SK-N-SH treated with all-trans-retinoic acid at 6 μM for 48 hours (cell line): ENCODE measurements at regions not wholly inside any gene's neighbourhood (a gene's known extent, or its start where the extent isn't known, plus 50 kb on each side); places are given as distances from the start of the nearest gene placed in this dataset.

Experiments used
- ATAC-seq: fragments of 200-7000 bp; cut with Tn5 transposase; 3 replicates; pipeline ENCODE4 v1.9.1; 2020; ENCODE audit warnings: mild to moderate bottlenecking, moderate library complexity
- ARNTL ChIP-seq: fragments of 450-650 bp; formaldehyde crosslinking; IDR thresholded peaks from 2 replicates; pipeline ENCODE4 v1.5.0; 2020; ENCODE audit warnings: low read depth, mild to moderate bottlenecking, moderate library complexity, borderline replicate concordance
- BACH2 ChIP-seq: fragments of 250-450 bp; sonication (Bioruptor Pico); IDR thresholded peaks from 2 replicates; pipeline ENCODE4 v1.9.0; 2021; ENCODE audit warnings: mild to moderate bottlenecking, borderline replicate concordance
- CSDC2 ChIP-seq: fragments of 250-450 bp; sonication (Bioruptor Pico); IDR thresholded peaks from 2 replicates; pipeline ENCODE4 v1.5.0; 2020; ENCODE audit warnings: mild to moderate bottlenecking, moderate library complexity
- CSRNP3 ChIP-seq: fragments of 250-450 bp; sonication (Bioruptor Pico); IDR thresholded peaks from 2 replicates; pipeline ENCODE4 v1.5.1; 2021; ENCODE audit warnings: mild to moderate bottlenecking, moderate library complexity
- ESRRG ChIP-seq: fragments of 250-450 bp; sonication (Bioruptor Pico); IDR thresholded peaks from 2 replicates; pipeline ENCODE4 v1.6.1; 2021; ENCODE audit warnings: mild to moderate bottlenecking
- GLIS3 ChIP-seq: fragments of 250-450 bp; sonication (Bioruptor Pico); IDR thresholded peaks from 2 replicates; pipeline ENCODE4 v1.5.0; 2020; ENCODE audit warnings: mild to moderate bottlenecking, moderate library complexity
- ISL1 ChIP-seq: fragments of 250-450 bp; sonication (Bioruptor Pico); IDR thresholded peaks from 2 replicates; pipeline ENCODE4 v2.1.2; 2022; ENCODE audit warnings: mild to moderate bottlenecking, moderate library complexity
- OSR1 ChIP-seq: fragments of 250-450 bp; sonication (Bioruptor Pico); IDR thresholded peaks from 2 replicates; pipeline ENCODE4 v1.8.0; 2022; ENCODE audit warnings: moderate library complexity, mild to moderate bottlenecking, inconsistent platforms
- PATZ1 ChIP-seq: fragments of 250-450 bp; sonication (Bioruptor Pico); IDR thresholded peaks from 2 replicates; pipeline ENCODE4 v1.8.0; 2020; ENCODE audit warnings: mild to moderate bottlenecking, moderate library complexity, borderline replicate concordance
- PPARA ChIP-seq: fragments of 250-450 bp; sonication (Bioruptor Pico); IDR thresholded peaks from 2 replicates; pipeline ENCODE4 v1.5.0; 2020; ENCODE audit warnings: mild to moderate bottlenecking, borderline replicate concordance
- RARB ChIP-seq: fragments of 250-450 bp; sonication (Bioruptor Pico); IDR thresholded peaks from 2 replicates; pipeline ENCODE4 v1.8.0; 2021; ENCODE audit warnings: mild to moderate bottlenecking, moderate library complexity
- SNAI2 ChIP-seq: fragments of 250-450 bp; sonication (Bioruptor Pico); IDR thresholded peaks from 2 replicates; pipeline ENCODE4 v1.5.0; 2020; ENCODE audit warnings: mild to moderate bottlenecking, moderate library complexity
- TCF4 ChIP-seq: fragments of 250-450 bp; sonication (Bioruptor Pico); IDR thresholded peaks from 2 replicates; pipeline ENCODE4 v1.8.0; 2021; ENCODE audit warnings: mild to moderate bottlenecking, moderate library complexity, borderline replicate concordance
- TOX ChIP-seq: fragments of 250-450 bp; sonication (Bioruptor Pico); IDR thresholded peaks from 2 replicates; pipeline ENCODE4 v1.8.0; 2021; ENCODE audit warnings: mild to moderate bottlenecking, moderate library complexity, borderline replicate concordance
- TSHZ2 ChIP-seq: fragments of 250-450 bp; sonication (Bioruptor Pico); IDR thresholded peaks from 2 replicates; pipeline ENCODE4 v1.5.0; 2020; ENCODE audit warnings: mild to moderate bottlenecking, moderate library complexity
- ZC3H10 ChIP-seq: fragments of 250-450 bp; sonication (Bioruptor Pico); IDR thresholded peaks from 2 replicates; pipeline ENCODE4 v1.5.1; 2021; ENCODE audit warnings: mild to moderate bottlenecking, moderate library complexity
- ZFP3 ChIP-seq: fragments of 250-450 bp; sonication (Bioruptor Pico); IDR thresholded peaks from 2 replicates; pipeline ENCODE4 v1.5.0; 2020; ENCODE audit warnings: mild to moderate bottlenecking, moderate library complexity
- ZFP30 ChIP-seq: fragments of 450-650 bp; formaldehyde crosslinking; IDR thresholded peaks from 2 replicates; pipeline ENCODE4 v1.5.0; 2022; ENCODE audit warnings: mild to moderate bottlenecking, moderate library complexity
- ZNF565 ChIP-seq: fragments of 450-650 bp; formaldehyde crosslinking; conservative IDR thresholded peaks from 2 replicates; pipeline ENCODE4 v1.5.0; 2020; ENCODE audit warnings: low read depth, mild to moderate bottlenecking, moderate library complexity
- ZNF70 ChIP-seq: fragments of 450-650 bp; formaldehyde crosslinking; IDR thresholded peaks from 2 replicates; pipeline ENCODE4 v1.5.0; 2020; ENCODE audit warnings: mild to moderate bottlenecking, moderate library complexity
- ZNF8 ChIP-seq: fragments of 450-650 bp; formaldehyde crosslinking; IDR thresholded peaks from 2 replicates; pipeline ENCODE4 v1.5.0; 2020; ENCODE audit warnings: mild to moderate bottlenecking, moderate library complexity
- TF ChIP-seq, protein P1 (sequence below): fragments of 250-450 bp; sonication (Bioruptor Pico); IDR thresholded peaks from 2 replicates; pipeline ENCODE4 v1.8.0; 2021; ENCODE audit warnings: low read depth, mild to moderate bottlenecking, moderate library complexity, borderline replicate concordance

DNA sequence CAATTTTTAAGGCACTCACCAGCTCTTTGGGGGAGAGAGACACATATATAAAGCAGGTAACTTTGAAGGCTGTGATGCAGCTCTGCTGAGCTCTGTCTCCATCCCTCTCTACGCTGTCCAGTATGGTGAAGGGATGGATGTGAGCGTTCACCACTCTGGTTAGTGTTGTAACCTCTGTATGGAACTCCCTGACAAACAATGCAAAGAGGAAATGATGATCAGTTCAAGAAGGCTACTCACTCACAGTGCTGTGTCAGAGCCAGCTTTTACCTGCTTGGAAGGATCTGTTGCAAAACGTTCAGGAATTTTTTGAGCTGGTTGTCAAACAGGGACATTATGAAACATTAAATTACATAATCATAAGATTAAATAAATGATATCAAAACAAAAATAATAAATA is 90.8 kb upstream of the SLC10A2 start:
- ATAC-seq = no peak
- TF ChIP-seq PPARA (no peak), SNAI2 (CRISPR knock-in tag) (no peak), ZFP30 (CRISPR knock-in tag) (no peak), OSR1 (CRISPR knock-in tag) (no peak)

- TF ChIP-seq ZFP30 (CRISPR knock-in tag) (no peak), ISL1 (CRISPR knock-in tag) (no peak), ARNTL (CRISPR knock-in tag) (no peak), CSRNP3 (CRISPR knock-in tag) (no peak), PATZ1 (CRISPR knock-in tag) (no peak), ZNF70 (CRISPR knock-in tag) (no peak), OSR1 (CRISPR knock-in tag) (no peak), PPARA (no peak), CSDC2 (CRISPR knock-in tag) (no peak), SNAI2 (CRISPR knock-in tag) (no peak), TSHZ2 (CRISPR knock-in tag) (no peak), ZNF8 (no peak), TCF4 (CRISPR knock-in tag) (no peak), TOX (CRISPR knock-in tag) (no peak), ZC3H10 (CRISPR knock-in tag) (no peak), ZFP3 (CRISPR knock-in tag) (no peak), GLIS3 (CRISPR knock-in tag) (no peak)
- TF ChIP-seq, protein P1, sequence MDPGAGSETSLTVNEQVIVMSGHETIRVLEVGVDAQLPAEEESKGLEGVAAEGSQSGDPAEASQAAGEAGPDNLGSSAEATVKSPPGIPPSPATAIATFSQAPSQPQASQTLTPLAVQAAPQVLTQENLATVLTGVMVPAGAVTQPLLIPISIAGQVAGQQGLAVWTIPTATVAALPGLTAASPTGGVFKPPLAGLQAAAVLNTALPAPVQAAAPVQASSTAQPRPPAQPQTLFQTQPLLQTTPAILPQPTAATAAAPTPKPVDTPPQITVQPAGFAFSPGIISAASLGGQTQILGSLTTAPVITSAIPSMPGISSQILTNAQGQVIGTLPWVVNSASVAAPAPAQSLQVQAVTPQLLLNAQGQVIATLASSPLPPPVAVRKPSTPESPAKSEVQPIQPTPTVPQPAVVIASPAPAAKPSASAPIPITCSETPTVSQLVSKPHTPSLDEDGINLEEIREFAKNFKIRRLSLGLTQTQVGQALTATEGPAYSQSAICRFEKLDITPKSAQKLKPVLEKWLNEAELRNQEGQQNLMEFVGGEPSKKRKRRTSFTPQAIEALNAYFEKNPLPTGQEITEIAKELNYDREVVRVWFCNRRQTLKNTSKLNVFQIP = no peak
- no peak for ATAC-seq
Measured at GRCh38 chr13:103156346-103156998, 90.3 kb upstream of the SLC10A2 start.

GRCh38 chr13:103153466-103153865 is 87.2 kb upstream of the SLC10A2 start:
- no peak for TF ChIP-seq ZNF70 (CRISPR knock-in tag)
- TF ChIP-seq BACH2 (CRISPR knock-in tag) = no peak
- TF ChIP-seq ZNF8 = no peak
- TF ChIP-seq ESRRG (CRISPR knock-in tag) = no peak
- TF ChIP-seq ISL1 (CRISPR knock-in tag) = no peak
- TF ChIP-seq TSHZ2 (CRISPR knock-in tag) = no peak
- no peak for TF ChIP-seq ZNF565
- TF ChIP-seq RARB (CRISPR knock-in tag) = no peak
- no peak for ATAC-seq
